AG04449 (cell line): ENCODE measurements at regions not wholly inside any gene's neighbourhood (a gene's known extent, or its start where the extent isn't known, plus 50 kb on each side); places are given as distances from the start of the nearest gene placed in this dataset.

ENCODE experiments used
- CTCF ChIA-PET: fragments of 350-600 bp; formaldehyde crosslinking; extraction: SDS; loops from one replicate; lab custom pipeline; 2021; ENCODE audit warnings: antibody characterized with exemption; lab: Yijun Ruan, JAX
- POLR2A ChIA-PET: fragments of 400-600, 350-600 bp; formaldehyde crosslinking; extraction: SDS; loops from one replicate; lab custom pipeline; 2020; ENCODE audit warnings: antibody characterized with exemption, inconsistent platforms; lab: Yijun Ruan, JAX
- DNase-seq: peaks from one replicate; pipeline ENCODE4 v3.0.0-alpha.2; 2010; ENCODE audit warnings: low read depth, low spot score
- H3K4me3 ChIP-seq: 2 replicates; pipeline ENCODE4 v1.5.1; 2011; ENCODE audit warnings: low read depth, mild to moderate bottlenecking, control low read depth, low read length
- TF ChIP-seq, protein P1 (sequence below): IDR thresholded peaks from one replicate; pipeline ENCODE4 v1.5.1; 2011; ENCODE audit warnings: mild to moderate bottlenecking, moderate library complexity, low read length, control low read depth, inconsistent platforms; ENCODE audit not compliant: insufficient read depth; ENCODE audit errors: missing control alignments

GRCh38 chr4:3343358-3343757, 50.5 kb downstream of the RGS12 start:
- TF ChIP-seq, protein P1, sequence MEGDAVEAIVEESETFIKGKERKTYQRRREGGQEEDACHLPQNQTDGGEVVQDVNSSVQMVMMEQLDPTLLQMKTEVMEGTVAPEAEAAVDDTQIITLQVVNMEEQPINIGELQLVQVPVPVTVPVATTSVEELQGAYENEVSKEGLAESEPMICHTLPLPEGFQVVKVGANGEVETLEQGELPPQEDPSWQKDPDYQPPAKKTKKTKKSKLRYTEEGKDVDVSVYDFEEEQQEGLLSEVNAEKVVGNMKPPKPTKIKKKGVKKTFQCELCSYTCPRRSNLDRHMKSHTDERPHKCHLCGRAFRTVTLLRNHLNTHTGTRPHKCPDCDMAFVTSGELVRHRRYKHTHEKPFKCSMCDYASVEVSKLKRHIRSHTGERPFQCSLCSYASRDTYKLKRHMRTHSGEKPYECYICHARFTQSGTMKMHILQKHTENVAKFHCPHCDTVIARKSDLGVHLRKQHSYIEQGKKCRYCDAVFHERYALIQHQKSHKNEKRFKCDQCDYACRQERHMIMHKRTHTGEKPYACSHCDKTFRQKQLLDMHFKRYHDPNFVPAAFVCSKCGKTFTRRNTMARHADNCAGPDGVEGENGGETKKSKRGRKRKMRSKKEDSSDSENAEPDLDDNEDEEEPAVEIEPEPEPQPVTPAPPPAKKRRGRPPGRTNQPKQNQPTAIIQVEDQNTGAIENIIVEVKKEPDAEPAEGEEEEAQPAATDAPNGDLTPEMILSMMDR: no peak
- ChIA-PET CTCF (interaction anchor here (0.7 to 7.8 kb wide), 10 partner anchors 8 to 237 kb away, joined by 3 to 309 read pairs (median 5); partner anchors contain the start of gene HGFAC), POLR2A (interaction anchor here (0.5 kb wide), 1 partner anchor 84 kb away, joined by 3 read pairs; no protein-coding TSS in a partner anchor)
- DNase-seq: no peak
- H3K4me3 ChIP-seq: no peak overlapping the region

DNA sequence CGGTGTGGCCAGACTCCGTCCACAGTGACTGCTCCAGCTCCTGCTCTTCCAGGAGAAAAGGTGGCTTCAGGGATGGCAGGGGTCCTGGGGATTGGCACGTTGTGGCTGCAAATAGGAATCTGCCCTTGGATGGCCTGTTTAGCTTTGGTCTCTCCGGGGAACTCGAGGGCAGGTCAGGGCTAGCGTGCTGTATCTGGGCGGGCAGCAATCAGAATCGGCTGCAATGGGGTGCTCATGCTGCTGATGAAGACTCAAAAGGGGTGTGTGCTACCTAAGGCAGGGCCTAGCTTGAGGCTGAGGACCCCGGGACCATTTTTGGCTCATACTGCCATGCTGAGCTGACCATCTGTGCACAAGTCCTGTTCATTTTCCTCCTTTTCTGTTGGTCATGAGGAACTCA, 51.3 kb downstream of the RGS12 start:
- no peak for DNase-seq
- ChIA-PET POLR2A (no interaction called here), CTCF (interaction anchor here (0.9 to 7.8 kb wide), 10 partner anchors 8 to 237 kb away, joined by 3 to 309 read pairs (median 7); partner anchors contain the start of gene HGFAC)
- TF ChIP-seq, protein P1: no peak
- no peak overlapping the region for H3K4me3 ChIP-seq

DNA sequence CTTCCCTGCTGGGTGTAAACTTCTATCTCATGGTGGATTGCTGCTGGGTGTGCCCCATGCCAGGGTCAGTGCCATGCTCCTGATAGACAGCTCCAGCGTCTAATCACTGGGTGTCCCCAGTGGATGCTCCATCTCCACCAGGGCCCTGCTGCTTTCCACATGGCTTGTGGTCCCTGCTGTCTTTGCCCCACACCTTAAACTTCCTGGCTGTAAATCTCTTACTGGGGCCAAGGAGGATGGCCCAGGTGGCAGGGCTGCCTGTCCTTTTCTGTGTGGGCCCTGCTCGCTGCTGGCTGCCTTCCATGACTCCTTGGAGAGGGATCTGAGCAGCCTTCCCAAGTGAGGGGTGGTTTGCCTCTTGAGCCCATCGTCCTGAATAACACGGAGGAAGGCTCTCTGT, 51.8 kb downstream of the RGS12 start:
- no peak for DNase-seq
- ChIA-PET POLR2A (no interaction called here), CTCF (interaction anchor here (1.1 to 7.8 kb wide), 9 partner anchors 8 to 135 kb away, joined by 3 to 309 read pairs (median 16); partner anchors contain the start of gene HGFAC)
- TF ChIP-seq, protein P1: no peak
- H3K4me3 ChIP-seq: no peak overlapping the region

GRCh38 chr4:3345384-3345783, 52.6 kb downstream of the RGS12 start:
- DNase-seq: no peak
- POLR2A ChIA-PET: no interaction called here
- H3K4me3 ChIP-seq: no peak overlapping the region
- CTCF ChIA-PET: interaction anchor here (0.9 to 7.8 kb wide), 15 partner anchors 9 to 280 kb away, joined by 4 to 309 read pairs (median 11); partner anchors contain the start of gene HGFAC
- TF ChIP-seq, protein P1: no peak

GRCh38 chr4:3346146-3346545, 53.3 kb downstream of the RGS12 start:
- H3K4me3 ChIP-seq: no peak overlapping the region
- CTCF ChIA-PET: interaction anchor here (0.6 to 7.8 kb wide), 45 partner anchors 8 to 597 kb away, joined by 3 to 309 read pairs (median 4); partner anchors contain the start of gene HGFAC
- DNase-seq: peak; percentile 38
- POLR2A ChIA-PET: no interaction called here
- TF ChIP-seq, protein P1: peak; percentile 64

DNA sequence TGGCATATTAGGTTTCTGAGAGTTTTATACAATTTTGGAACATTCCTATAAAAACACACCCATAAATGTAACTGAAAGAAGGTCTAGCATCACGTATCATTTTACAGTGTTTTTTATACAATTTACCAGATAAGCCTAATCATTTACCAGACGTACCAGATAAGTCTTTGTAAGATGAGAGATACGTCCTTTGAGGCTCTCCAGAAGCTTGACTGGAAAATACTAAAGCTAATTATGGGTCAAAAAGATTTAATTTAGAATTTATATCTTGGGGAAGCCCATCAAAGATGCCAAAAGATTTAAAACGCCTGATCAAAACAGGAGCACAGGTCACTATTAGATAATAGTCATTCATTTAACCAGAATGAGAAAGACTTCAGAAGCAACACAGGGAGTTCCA, 55.0 kb downstream of the RGS12 start:
- ChIA-PET POLR2A (no interaction called here), CTCF (interaction anchor here (1.0 to 7.8 kb wide), 7 partner anchors 9 to 132 kb away, joined by 3 to 309 read pairs (median 6); partner anchors contain the start of gene HGFAC)
- DNase-seq: no peak
- H3K4me3 ChIP-seq: no peak overlapping the region
- TF ChIP-seq, protein P1: no peak
